RWPE1 (cell line): ENCODE measurements at regions not wholly inside any gene's neighbourhood (a gene's known extent, or its start where the extent isn't known, plus 50 kb on each side); places are given as distances from the start of the nearest gene placed in this dataset.

Source experiments
- CTCF ChIA-PET: fragments of 350-600 bp; sonication (Branson Sonifier 250); formaldehyde crosslinking; extraction: SDS; loops from one replicate; lab custom pipeline; 2021; lab: Yijun Ruan, JAX
- POLR2A ChIA-PET: fragments of 400-600 bp; formaldehyde crosslinking; extraction: SDS; loops from one replicate; lab custom pipeline; 2020; ENCODE audit warnings: antibody characterized with exemption; ENCODE audit not compliant: low non-redundant PET; lab: Yijun Ruan, JAX
- DNase-seq: peaks from one replicate; pipeline ENCODE4 v3.0.0; 2012; ENCODE audit warnings: low spot score
- H3K27ac ChIP-seq: fragments of 450-650 bp; 2 replicates; pipeline ENCODE4 v1.5.1; 2017
- CTCF ChIP-seq: fragments of 450-650 bp; conservative IDR thresholded peaks from 2 replicates; pipeline ENCODE4 v1.5.1; 2017; ENCODE audit warnings: low read depth, mild to moderate bottlenecking

GRCh38 chr3:74434406-74434805 is 180.1 kb downstream of the CNTN3 start:
- TF ChIP-seq CTCF, result no peak
- ChIA-PET CTCF (no interaction called here), POLR2A (no interaction called here)
- no peak overlapping the region for H3K27ac ChIP-seq
- no peak for DNase-seq

- no peak for DNase-seq
- CTCF ChIA-PET, result no interaction called here
- H3K27ac ChIP-seq, result no peak overlapping the region
- POLR2A ChIA-PET, result no interaction called here
- TF ChIP-seq CTCF, result no peak
Observed at GRCh38 chr3:74426571-74426970, 187.9 kb downstream of the CNTN3 start.

- no peak for TF ChIP-seq CTCF
- CTCF ChIA-PET, result no interaction called here
- no peak for DNase-seq
- POLR2A ChIA-PET, result no interaction called here
- no peak overlapping the region for H3K27ac ChIP-seq
Observed at GRCh38 chr3:74423867-74424266, 190.6 kb downstream of the CNTN3 start.

GRCh38 chr3:74420538-74421124 is 193.8 kb downstream of the CNTN3 start:
- no peak overlapping the region for H3K27ac ChIP-seq
- CTCF ChIA-PET, result no interaction called here
- POLR2A ChIA-PET, result no interaction called here
- DNase-seq, result no peak
- TF ChIP-seq CTCF, result no peak

- H3K27ac ChIP-seq, result no peak overlapping the region
- no peak for TF ChIP-seq CTCF
- POLR2A ChIA-PET, result no interaction called here
- no peak for DNase-seq
- CTCF ChIA-PET, result no interaction called here
Observed at GRCh38 chr3:74415731-74416130, 198.7 kb downstream of the CNTN3 start.

- no peak overlapping the region for H3K27ac ChIP-seq
- DNase-seq, result no peak
- no peak for TF ChIP-seq CTCF
- ChIA-PET POLR2A (no interaction called here), CTCF (no interaction called here)
Observed at GRCh38 chr3:74413547-74414241, 200.8 kb downstream of the CNTN3 start.
